Sciatic nerve (tissue), 2 donors: ENCODE measurements at regions not wholly inside any gene's neighbourhood (a gene's known extent, or its start where the extent isn't known, plus 50 kb on each side); places are given as distances from the start of the nearest gene placed in this dataset.
A peak's percentile ranks its signal among the peaks of the same experiment; 100 is the strongest.
"Not testable (repeated sequence)": the region's sequence is repeated elsewhere in the genome, so short reads cannot be mapped to it uniquely, and the experiment has no call there.

Source experiments
- ATAC-seq: fragments of 200-7000 bp; cut with Tn5 transposase; one replicate; pipeline ENCODE4 v1.9.1; 2020; ENCODE audit warnings: mild to moderate bottlenecking, moderate library complexity
- DNase-seq: peaks from one replicate; pipeline ENCODE4 v3.0.0-alpha.2; 2020; ENCODE audit warnings: low spot score
- intact Hi-C: fragments of 100-400 bp; cut with DNase I; formaldehyde crosslinking; loops from one replicate; pipeline ENCODE4 v1.14.2; 2022
- donor health status: DM: no; HTN: no; CAD: no.
- donor health status: DM: no; HTN: no; CAD: no.

- ATAC-seq, intact Hi-C loops, DNase-seq: not testable (repeated sequence)
Measured at GRCh38 chr15:21027942-21028341, 161.8 kb upstream of the POTEB2 start.

- intact Hi-C loops, DNase-seq, ATAC-seq: not testable (repeated sequence)
Measured at GRCh38 chr15:21026848-21027247, 160.7 kb upstream of the POTEB2 start.

- ATAC-seq, DNase-seq, intact Hi-C loops: not testable (repeated sequence)
Measured at GRCh38 chr15:21024235-21024987, 158.3 kb upstream of the POTEB2 start.

- intact Hi-C loops, DNase-seq, ATAC-seq: not testable (repeated sequence)
Measured at GRCh38 chr15:21018176-21018575, 152.1 kb upstream of the POTEB2 start.

GRCh38 chr15:21017326-21017725 lies 151.2 kb upstream of the POTEB2 start:
- ATAC-seq, DNase-seq, intact Hi-C loops: not testable (repeated sequence)

GRCh38 chr15:21016589-21016988 lies 150.5 kb upstream of the POTEB2 start:
- intact Hi-C loops, ATAC-seq, DNase-seq: not testable (repeated sequence)

GRCh38 chr15:21015171-21015570 lies 149.1 kb upstream of the POTEB2 start:
- not testable (repeated sequence) for ATAC-seq

GRCh38 chr15:21013308-21013707 lies 147.2 kb upstream of the POTEB2 start:
- DNase-seq, intact Hi-C loops, ATAC-seq: not testable (repeated sequence)

More at GRCh38 chr15:21015171-21015570, 149.1 kb upstream of the POTEB2 start:
- DNase-seq, intact Hi-C loops: not testable (repeated sequence)

GRCh38 chr15:21009651-21010050 lies 143.5 kb upstream of the POTEB2 start:
- DNase-seq, intact Hi-C loops, ATAC-seq: not testable (repeated sequence)

- ATAC-seq, DNase-seq: not testable (repeated sequence)
Measured at GRCh38 chr15:21003459-21003858, 137.3 kb upstream of the POTEB2 start.

GRCh38 chr15:21001950-21002349 lies 135.8 kb upstream of the POTEB2 start:
- ATAC-seq, intact Hi-C loops: not testable (repeated sequence)
- DNase-seq = peak; percentile 10

More at GRCh38 chr15:21003459-21003858, 137.3 kb upstream of the POTEB2 start:
- intact Hi-C loops = not testable (repeated sequence)

GRCh38 chr15:20991691-20992090 lies 125.6 kb upstream of the POTEB2 start:
- ATAC-seq, intact Hi-C loops, DNase-seq: not testable (repeated sequence)

- DNase-seq, ATAC-seq, intact Hi-C loops: not testable (repeated sequence)
Measured at GRCh38 chr15:20991253-20991652, 125.1 kb upstream of the POTEB2 start.

GRCh38 chr15:20986775-20987174 lies 120.7 kb upstream of the POTEB2 start:
- ATAC-seq, intact Hi-C loops, DNase-seq: not testable (repeated sequence)

GRCh38 chr15:20978057-20978456 lies 111.9 kb upstream of the POTEB2 start:
- intact Hi-C loops, ATAC-seq, DNase-seq: not testable (repeated sequence)

GRCh38 chr15:20972762-20973161 lies 106.6 kb upstream of the POTEB2 start:
- DNase-seq, ATAC-seq, intact Hi-C loops: not testable (repeated sequence)

- ATAC-seq, intact Hi-C loops, DNase-seq: not testable (repeated sequence)
Measured at GRCh38 chr15:20959299-20959698, 93.2 kb upstream of the POTEB2 start.

GRCh38 chr15:20929322-20929721 lies 63.2 kb upstream of the POTEB2 start:
- ATAC-seq, intact Hi-C loops, DNase-seq: not testable (repeated sequence)
